Stimulated activated CD8-positive, alpha-beta memory T cell treated with anti-CD3 and anti-CD28 coated beads, Interleukin-7, amount 100 ng/mL, for 1 hour (primary cell): ENCODE measurements at regions not wholly inside any gene's neighbourhood (a gene's known extent, or its start where the extent isn't known, plus 50 kb on each side); places are given as distances from the start of the nearest gene placed in this dataset.

Source experiments
- DNase-seq, 2 donors: peaks; one replicate each; pipeline ENCODE4 v3.0.0-alpha.2; 2020; ENCODE audit warnings: low read depth in 2 of 2

DNA sequence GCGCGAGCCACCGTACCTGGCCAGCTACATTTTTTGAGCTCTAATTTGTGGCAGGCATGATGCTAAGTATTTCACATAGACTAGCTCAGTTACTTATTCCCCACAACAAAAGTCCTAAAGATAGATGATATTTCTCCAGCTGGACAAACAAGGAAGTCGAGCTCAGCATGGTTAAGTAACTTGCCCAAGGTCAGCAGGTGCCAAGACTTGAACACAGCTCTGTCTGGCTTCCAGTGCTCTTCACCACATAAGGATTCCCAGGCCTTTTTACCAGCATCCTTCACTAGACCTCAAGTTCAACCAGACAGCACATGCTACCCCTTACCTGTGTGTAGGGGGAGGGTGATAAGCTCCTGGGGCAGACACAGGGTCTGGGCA, 177.3 kb upstream of the NCAM1 start:
- no peak for DNase-seq

- no peak for DNase-seq
These were observed 176.7 kb upstream of the NCAM1 start for GRCh38 chr11:112784323-112785073.

DNA sequence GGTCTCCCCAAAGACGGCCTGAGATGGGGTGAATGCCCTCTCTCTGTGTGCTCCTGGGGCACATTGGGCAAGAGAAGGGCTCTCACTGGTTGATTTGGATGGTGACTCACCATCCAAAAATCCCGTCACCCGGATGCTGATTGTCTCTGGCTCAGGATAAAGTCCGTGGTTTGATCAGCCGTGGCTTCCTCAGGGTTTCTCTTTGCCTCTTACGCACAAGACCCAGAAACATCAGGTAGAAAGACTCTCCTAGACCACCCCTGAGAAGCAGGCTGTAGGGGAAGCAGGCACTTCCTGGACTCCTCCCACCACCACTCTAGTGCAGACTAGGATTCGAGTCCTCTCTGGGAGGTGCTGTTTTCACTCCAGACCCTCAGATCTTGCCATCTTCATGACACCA, 176.1 kb upstream of the NCAM1 start:
- no peak for DNase-seq

DNA sequence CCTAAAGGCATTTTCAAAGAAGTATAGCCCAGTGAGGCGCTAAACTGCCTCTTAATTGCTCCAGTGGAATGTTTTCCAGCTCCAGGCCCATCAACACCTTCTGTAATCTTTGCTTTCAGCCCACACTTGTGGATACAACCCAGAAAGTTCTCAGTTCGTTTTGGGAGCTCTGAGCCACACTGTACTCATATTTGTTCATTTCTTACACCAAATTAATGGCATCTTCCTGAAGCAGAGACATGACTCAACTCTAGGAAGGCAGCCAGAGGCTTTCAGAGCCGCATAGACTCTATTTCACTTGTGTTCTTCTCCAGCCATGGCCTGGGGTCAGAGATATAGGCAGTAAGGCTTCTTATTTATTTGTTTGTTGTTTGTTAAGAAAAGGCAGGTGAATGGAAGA, 175.5 kb upstream of the NCAM1 start:
- no peak for DNase-seq

- no peak for DNase-seq
These were observed 175.0 kb upstream of the NCAM1 start for GRCh38 chr11:112786196-112786595.

DNA sequence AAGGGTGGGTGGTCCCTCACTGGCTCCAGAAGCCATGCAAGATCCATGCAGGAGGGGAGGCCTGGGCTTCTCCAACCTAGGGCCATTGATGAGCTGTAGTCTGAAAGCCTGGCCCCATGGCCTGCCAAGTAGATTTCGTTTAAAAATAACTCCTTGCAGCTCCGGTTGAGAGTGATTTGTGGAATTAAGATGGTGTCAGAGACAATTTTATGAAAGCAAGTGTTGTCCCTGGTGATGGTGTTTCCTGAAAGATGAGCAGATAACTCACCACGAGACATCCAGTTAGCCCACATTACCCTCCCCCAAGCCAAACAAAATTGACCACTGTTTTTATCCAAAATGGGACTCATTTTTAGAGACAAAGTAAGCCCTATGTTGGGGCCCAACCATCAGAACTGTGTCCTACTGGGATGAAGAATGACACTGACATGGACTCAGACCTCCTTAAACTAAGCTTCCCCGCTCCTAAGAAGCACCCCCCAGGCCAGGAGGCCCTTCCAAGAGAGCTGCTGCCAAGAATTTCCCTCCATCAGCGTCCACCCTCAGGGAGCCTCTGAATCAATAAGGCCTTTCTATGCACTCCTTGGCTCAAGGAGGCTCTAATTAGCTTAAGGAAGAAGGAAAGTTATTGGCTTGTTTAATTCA, 174.2 kb upstream of the NCAM1 start:
- no peak for DNase-seq

GRCh38 chr11:112789481-112789880, 171.7 kb upstream of the NCAM1 start:
- no peak for DNase-seq

GRCh38 chr11:112790286-112790685, 170.9 kb upstream of the NCAM1 start:
- DNase-seq: no peak

DNA sequence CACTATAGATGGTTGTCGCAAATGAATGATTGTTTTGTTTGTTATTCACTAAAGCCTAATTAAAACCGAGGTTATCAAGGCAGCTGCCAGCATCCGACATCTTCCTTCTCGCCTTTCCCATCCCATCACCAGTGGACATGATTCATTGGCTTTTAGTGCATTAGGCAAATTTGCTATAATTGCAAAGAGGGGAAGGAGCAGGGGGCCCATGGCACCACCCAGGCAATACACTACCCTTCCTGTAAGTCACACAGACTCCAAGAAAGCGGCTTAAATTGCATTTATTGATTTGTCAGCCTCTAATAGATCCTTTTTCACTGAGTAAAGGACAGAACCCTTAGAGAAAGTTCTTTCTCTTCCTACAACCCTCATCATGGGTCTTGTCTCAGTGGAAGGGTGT, 169.2 kb upstream of the NCAM1 start:
- DNase-seq: no peak

DNA sequence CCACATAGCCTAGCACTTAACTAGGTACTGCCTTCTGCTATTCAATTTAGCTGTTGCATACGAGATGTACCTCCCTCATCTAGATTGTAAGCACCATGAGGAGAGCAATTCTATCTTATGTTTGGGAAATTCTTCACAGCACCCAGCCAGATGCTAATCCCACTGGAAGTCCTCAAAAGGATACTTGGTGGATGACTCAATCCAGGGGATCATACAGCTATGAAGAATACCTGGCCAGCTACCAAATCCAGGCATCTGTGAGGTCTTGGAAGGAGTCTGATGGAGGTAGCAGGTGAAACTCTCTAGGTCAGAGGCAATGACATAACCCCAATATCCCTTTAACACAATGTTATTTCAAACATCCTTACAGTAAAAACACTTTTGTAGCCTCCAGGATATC, 167.8 kb upstream of the NCAM1 start:
- DNase-seq: no peak

DNA sequence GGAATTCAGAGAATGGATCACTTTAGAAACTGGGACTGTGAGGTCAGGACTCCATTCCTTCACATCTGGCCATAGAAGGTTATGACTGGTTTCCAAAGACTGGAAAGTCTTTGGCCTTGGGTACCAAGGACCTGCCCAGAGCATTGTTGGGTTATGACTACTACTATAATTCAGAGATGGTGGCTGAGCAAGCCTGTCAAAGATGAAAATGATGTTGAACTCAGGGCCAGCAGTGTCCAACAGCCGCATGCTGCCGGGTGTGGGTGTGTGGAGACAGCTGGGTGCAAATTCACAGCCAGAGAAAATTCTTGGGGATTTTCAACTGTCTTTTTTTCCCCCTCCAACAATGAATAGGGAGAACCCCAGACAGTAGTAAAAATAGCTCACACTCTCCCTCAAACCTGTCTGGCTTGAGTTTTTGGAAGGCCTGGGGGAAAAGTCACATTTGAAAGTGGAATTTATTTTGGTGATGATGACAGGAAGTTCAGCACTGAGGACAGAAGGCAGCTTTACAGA, 166.8 kb upstream of the NCAM1 start:
- DNase-seq: no peak

GRCh38 chr11:112795142-112795815, 165.9 kb upstream of the NCAM1 start:
- DNase-seq: no peak

GRCh38 chr11:112795911-112796649, 165.1 kb upstream of the NCAM1 start:
- no peak for DNase-seq

- DNase-seq: no peak
These were observed 164.1 kb upstream of the NCAM1 start for GRCh38 chr11:112797092-112797491.

DNA sequence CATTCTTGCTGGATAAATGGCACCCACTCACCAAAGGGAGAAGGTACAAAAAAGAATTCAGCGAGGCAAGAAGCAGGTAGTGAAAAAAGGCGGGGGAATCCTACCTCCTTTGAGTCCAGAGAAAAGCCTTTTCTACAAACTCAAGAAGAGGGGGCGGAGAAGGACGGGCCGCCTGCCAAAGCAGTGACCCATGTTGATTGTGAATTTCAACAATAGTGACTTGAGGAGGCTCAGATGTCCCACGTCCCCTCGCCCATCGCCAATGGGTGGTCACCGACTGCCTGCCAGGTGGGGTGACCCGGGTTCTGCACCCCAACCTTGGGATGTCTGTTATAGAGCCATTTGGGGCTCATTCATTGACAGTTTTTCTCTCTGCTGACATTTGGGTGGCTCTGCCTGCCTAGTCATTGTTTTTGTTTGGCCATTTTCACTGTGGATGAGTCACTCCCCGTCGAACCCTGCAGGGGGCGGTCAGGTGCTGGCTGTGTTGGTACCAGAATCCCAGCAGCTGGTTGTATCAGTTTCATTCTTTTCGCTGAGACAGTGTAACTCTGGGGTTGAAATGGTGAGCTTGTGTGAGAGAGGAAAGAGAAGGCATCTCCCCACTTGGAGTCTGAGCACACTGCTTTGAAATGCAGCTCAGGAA, 163.4 kb upstream of the NCAM1 start:
- DNase-seq: no peak

DNA sequence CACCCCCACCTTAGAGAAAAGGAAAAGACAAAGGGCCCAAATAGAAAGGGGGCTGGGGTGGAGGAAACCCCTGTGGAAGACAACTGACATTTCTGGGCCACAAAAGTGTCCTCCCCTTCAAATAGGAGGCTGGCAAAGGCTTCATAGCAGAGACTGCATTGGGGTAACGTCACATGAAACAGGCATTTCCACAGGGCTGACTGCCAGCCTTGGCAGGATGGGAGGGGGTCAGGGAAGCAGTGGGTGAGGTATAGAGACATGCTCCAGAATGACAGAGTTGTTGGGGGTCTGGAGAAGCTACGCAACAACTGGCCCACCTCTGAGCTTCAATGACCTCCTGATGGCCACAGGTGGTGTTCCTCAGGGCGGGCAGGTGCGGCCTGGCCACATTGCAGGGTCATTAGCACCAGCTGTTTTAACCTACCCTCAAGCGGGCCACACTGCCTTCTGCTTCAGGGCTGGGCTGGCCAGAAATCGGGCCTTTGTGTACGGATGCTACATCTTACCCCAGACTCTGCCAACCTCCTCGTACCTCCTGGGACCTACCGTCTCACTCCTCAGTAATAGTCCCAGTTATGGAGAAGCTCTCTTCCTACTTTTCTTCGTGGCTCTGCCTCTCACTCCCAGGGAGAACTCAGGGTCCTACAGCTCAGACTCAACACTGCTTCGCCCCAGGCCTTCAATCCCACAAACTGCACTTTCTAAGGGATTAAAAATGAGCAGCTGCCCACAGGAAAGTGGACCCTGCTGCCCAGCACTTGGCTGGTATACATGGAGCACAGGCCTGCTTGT, 160.0 kb upstream of the NCAM1 start:
- DNase-seq: no peak

DNA sequence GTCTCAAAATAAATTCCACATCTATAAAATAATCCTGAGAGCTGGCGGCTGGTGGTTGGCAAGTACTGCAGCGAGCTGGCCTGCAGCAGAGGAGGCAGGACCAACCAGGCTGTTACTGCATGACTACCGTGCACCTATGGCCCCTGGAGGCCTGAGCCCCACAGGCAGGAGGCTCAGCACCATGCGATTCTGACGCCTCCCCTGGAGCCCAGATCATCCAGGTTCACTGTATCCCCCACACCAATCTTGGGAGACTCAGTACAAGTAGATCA, 159.5 kb upstream of the NCAM1 start:
- no peak for DNase-seq

DNA sequence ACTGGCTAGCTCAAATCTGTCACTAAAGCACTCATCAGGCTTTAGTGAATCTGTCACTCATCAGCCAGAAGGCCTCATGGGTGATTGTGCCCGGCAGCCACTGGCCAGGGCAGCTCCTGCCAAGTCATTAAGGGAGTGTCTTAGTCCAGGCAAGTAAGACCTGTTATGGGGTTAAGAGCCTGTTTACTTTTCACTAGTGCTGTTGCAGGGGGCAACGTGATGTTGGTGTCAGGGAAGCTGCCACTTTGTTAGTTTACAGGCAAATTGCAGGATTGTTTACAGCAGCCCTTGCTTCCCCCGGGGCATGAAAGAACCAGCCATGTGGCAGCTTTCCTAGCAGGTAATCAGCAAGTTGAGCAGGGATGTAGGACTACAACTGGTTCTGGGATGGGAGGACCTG, 155.6 kb upstream of the NCAM1 start:
- DNase-seq: no peak

- DNase-seq: no peak
These were observed 155.0 kb upstream of the NCAM1 start for GRCh38 chr11:112806256-112806655.

- DNase-seq: no peak
These were observed 154.3 kb upstream of the NCAM1 start for GRCh38 chr11:112806876-112807275.

DNA sequence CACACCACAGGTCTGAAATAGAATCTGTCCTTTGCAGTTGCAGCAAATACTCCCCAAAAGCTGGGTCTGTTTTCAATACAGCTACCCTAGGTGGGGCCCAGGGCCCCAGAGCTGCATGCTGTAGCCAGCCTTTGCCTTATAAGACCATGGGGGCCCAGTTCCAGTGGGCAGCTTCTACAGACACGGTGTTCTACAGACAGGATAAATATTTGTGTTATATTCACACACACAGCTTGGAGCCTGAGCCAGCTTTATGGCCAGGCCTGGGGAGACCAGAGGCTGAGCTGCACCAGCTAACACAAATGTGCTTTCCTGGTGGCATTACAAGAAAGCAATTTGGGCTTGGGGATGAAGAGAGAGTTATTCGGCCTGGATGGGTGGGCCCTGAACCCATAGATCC, 151.8 kb upstream of the NCAM1 start:
- no peak for DNase-seq
